SH-SY5Y (cell line): ENCODE measurements at regions not wholly inside any gene's neighbourhood (a gene's known extent, or its start where the extent isn't known, plus 50 kb on each side); places are given as distances from the start of the nearest gene placed in this dataset.

Source experiments
- GATA2 ChIP-seq: IDR thresholded peaks from 2 replicates; pipeline ENCODE4 v1.6.1; 2011; ENCODE audit warnings: mild to moderate bottlenecking, low read depth, low read length
- GATA3 ChIP-seq: IDR thresholded peaks from 2 replicates; pipeline ENCODE4 v1.6.1; 2011; ENCODE audit warnings: low read depth, mild to moderate bottlenecking, low read length, moderate library complexity

GRCh38 chr7:25652366-25652765, 424.1 kb upstream of the NPVF start:
- TF ChIP-seq GATA2 = no peak
- no peak for TF ChIP-seq GATA3
